Right cardiac atrium (tissue), 5 donors: ENCODE measurements at regions not wholly inside any gene's neighbourhood (a gene's known extent, or its start where the extent isn't known, plus 50 kb on each side); places are given as distances from the start of the nearest gene placed in this dataset.
"Not testable (repeated sequence)": the region's sequence is repeated elsewhere in the genome, so short reads cannot be mapped to it uniquely, and the experiment has no call there.

ENCODE experiments used
- ATAC-seq, 2 donors: fragments of 200-7000 bp; cut with Tn5 transposase; one replicate each; pipeline versions ENCODE4 v1.8.0 to v1.9.1; 2020; ENCODE audit warnings: moderate library complexity in 2 of 2, mild to moderate bottlenecking in 1 of 2
- DNase-seq, 3 donors: peaks; one replicate each; pipeline ENCODE4 v3.0.0-alpha.2; 2020
- H3K27ac ChIP-seq: one replicate; pipeline ENCODE4 v1.5.1; 2013; ENCODE audit warnings: mild to moderate bottlenecking, low read length, control low read depth, moderate library complexity
- H3K27me3 ChIP-seq: one replicate; pipeline ENCODE4 v1.6.1; 2013; ENCODE audit not compliant: control insufficient read depth, insufficient read depth
- H3K4me1 ChIP-seq: one replicate; pipeline ENCODE4 v1.6.1; 2013; ENCODE audit warnings: low read length; ENCODE audit not compliant: control insufficient read depth, insufficient read depth
- H3K4me3 ChIP-seq: one replicate; pipeline ENCODE4 v1.5.1; 2013; ENCODE audit warnings: low read length, control low read depth
- H3K9me3 ChIP-seq: one replicate; pipeline ENCODE4 v1.6.1; 2013; ENCODE audit warnings: low read length; ENCODE audit not compliant: control insufficient read depth
- WGBS: extraction: QIAGEN DNeasy Blood & Tissue Kit; methylation state at CpG from one replicate; pipeline ENCODE4 v1.1.7; 2013; 5-methylcytosine and 5-hydroxymethylcytosine counted together
- intact Hi-C, 4 donors: fragments of 100-400 bp; cut with DNase I; formaldehyde crosslinking; loops; one replicate each; pipeline versions ENCODE4 v1.11.0 to v1.14.0; 2022 to 2023
- donor health status: healthy with polysubstance abuse.
- donor health status: DM: no; HTN: yes; CAD: no.
- donor health status: DM: no; HTN: no; CAD: no.
- donor health status: DM: no; HTN: yes; CAD: no; lungs with severe emphysema.
- donor health status: DM: yes; HTN: yes; CAD: no.

- no peaks in the 10 kb centered on the region for H3K27me3 ChIP-seq
- no peak overlapping the region for H3K4me3 ChIP-seq
- no peak overlapping the region for H3K27ac ChIP-seq
- WGBS = 70% methylated on average over 2 of the region's 2 CpGs
- intact Hi-C loops = no loop called here
- ATAC-seq (no peak), DNase-seq (no peak)
- H3K4me1 ChIP-seq = no peaks in the 10 kb centered on the region
- H3K9me3 ChIP-seq = no peaks in the 10 kb centered on the region
Observed at GRCh38 chr1:71296551-71297134, 215.8 kb upstream of the ZRANB2 start.

DNA sequence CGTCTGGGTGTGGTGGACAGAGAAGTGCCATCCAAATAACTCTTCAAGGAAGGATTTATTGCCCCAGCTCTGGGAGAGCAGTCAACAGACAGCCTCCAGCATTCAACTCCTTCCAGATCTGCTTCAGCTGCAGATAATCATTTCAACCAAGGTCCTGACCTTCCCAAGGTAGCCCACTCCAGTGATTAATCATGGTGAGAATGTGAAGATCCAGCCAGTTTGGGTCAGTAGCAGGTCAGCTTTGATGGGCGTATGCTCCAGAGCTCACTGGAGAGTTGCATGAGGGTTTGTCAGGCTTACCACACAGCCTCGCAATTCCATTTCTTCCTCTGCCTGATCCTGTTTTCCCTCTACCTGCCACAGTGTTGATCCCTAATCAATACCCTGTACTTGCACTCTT, 214.5 kb upstream of the ZRANB2 start:
- intact Hi-C loops = no loop called here
- DNase-seq = no peak
- no peak for ATAC-seq
- Histone ChIP-seq H3K27me3 (no peaks in the 10 kb centered on the region), H3K4me1 (no peaks in the 10 kb centered on the region), H3K27ac (no peak overlapping the region), H3K9me3 (no peaks in the 10 kb centered on the region), H3K4me3 (no peak overlapping the region)
- 73% methylated on average over 3 of the region's 3 CpGs for WGBS

GRCh38 chr1:71294178-71294577, 213.3 kb upstream of the ZRANB2 start:
- Histone ChIP-seq H3K4me3 (no peak overlapping the region), H3K9me3 (no peaks in the 10 kb centered on the region), H3K27ac (no peak overlapping the region), H3K27me3 (no peaks in the 10 kb centered on the region), H3K4me1 (no peaks in the 10 kb centered on the region)
- ATAC-seq (no peak), DNase-seq (no peak)
- intact Hi-C loops = no loop called here
- 41% methylated on average over 5 of the region's 5 CpGs for WGBS

DNA sequence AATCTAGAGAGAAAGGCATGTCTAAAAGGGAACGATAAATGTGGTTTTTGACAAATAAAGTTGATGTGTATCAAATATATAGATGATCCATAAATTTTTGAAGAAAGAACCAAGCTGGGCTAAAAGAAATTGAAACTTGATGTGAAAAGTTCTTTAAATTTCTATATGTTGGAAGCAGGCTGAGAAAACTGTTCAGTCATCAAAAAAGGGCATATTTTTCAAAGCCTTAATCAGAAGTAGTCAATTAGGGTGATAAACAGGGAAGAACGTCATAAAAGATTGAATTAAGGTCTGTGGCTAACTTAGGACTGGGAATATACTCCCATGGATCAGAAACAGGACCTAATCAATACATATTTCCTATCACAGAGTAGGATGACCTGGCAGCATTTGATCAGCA, 211.4 kb upstream of the ZRANB2 start:
- WGBS = 74% methylated on average over 2 of the region's 2 CpGs
- ATAC-seq (no peak), DNase-seq (no peak)
- Histone ChIP-seq H3K27ac (no peak overlapping the region), H3K27me3 (no peaks in the 10 kb centered on the region), H3K9me3 (no peaks in the 10 kb centered on the region), H3K4me1 (no peaks in the 10 kb centered on the region), H3K4me3 (no peak overlapping the region)
- intact Hi-C loops = no loop called here

DNA sequence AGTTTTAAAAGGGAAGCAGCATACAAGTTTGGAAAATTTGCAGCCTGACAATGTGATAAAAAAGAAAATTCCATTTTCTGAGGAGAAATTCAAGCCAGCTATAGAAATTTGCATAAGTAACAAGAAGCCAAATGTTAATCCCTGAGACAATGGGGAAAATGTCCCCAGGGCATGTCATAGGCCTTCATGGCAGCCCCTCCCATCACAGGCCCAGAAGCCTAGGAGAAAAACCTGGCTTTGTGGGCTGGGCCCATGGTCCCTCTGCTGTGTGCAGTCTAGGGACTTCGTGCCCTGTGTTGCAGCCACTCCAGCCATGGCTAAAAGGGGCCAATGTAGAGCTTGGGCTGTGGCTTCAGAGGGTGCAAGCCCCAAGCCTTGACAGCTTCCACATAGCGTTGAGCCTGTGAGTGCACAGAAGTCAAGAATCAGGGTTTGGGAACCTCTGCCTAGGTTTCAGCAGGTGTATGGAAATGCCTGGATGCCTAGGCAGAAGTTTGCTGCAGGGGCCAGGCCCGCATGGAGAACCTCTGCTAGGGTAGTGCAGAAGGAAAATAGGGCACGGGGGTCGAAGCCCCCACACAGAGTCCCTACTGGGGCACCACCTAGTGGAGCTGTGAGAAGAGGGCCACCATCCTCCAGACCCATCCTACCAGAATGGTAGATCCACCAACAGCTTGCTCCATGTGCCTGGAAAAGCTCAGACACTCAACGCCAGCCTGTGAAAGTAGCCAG, 209.8 kb upstream of the ZRANB2 start:
- H3K4me3 ChIP-seq, H3K9me3 ChIP-seq, ATAC-seq, intact Hi-C loops, H3K27ac ChIP-seq, H3K4me1 ChIP-seq, H3K27me3 ChIP-seq: not testable (repeated sequence)
- peak in 1 of 3 donors; percentile 20 for DNase-seq
- WGBS = 88% methylated on average over 6 of the region's 6 CpGs

- H3K27me3 ChIP-seq = no peaks in the 10 kb centered on the region
- WGBS = 85% methylated on average over 1 of the region's 1 CpG
- no peak overlapping the region for H3K4me3 ChIP-seq
- no peaks in the 10 kb centered on the region for H3K9me3 ChIP-seq
- no peaks in the 10 kb centered on the region for H3K4me1 ChIP-seq
- ATAC-seq = no peak
- intact Hi-C loops = no loop called here
- no peak overlapping the region for H3K27ac ChIP-seq
- DNase-seq = no peak
Observed at GRCh38 chr1:71285529-71285928, 204.7 kb upstream of the ZRANB2 start.

DNA sequence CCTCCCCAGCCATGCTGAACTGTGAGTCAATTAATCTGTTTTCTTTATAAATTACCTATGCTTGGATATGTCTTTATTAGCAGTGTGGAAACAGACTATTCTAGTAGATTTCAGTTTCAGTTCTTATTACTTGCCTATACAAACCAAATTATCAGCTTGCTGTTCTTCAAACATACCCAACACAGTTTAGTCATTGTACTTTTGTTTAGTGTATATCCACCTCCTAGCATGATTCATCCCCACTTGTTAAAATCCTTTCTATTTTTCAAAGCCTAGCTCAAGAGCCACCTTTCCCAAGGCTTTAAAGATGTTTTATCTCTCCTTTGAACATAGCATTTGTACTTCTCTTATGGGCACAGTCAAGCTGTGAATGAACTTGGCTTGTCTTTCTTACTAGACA, 195.6 kb upstream of the ZRANB2 start:
- ATAC-seq (no peak), DNase-seq (no peak)
- Histone ChIP-seq H3K4me3 (no peak overlapping the region), H3K4me1 (no peaks in the 10 kb centered on the region), H3K27ac (no peak overlapping the region), H3K27me3 (no peaks in the 10 kb centered on the region), H3K9me3 (no peaks in the 10 kb centered on the region)
- intact Hi-C loops = no loop called here

DNA sequence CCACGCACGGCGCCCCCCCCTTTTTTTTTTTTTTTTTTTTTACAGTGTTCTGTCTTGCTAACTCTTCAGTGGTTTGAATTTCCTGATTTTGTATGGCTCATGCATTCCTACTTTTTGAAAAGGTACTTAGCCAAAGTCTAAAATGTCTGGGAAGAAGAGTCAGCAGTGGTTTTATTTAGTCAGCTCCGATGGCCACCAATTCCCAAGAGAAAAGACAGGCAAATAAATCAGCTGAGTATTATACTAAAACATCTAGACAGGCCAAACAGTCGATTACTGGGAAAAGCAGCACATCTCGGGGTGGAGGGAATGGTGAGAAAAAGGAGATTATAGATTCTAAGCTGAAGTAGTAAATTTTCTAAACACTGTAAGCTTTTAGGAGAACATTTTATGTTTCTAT, 192.5 kb upstream of the ZRANB2 start:
- H3K9me3 ChIP-seq = no peaks in the 10 kb centered on the region
- no peak overlapping the region for H3K4me3 ChIP-seq
- whole genome bisulfite sequencing = 54% methylated on average over 6 of the region's 6 CpGs
- intact Hi-C loops = no loop called here
- no peaks in the 10 kb centered on the region for H3K27me3 ChIP-seq
- DNase-seq (no peak), ATAC-seq (no peak)
- no peaks in the 10 kb centered on the region for H3K4me1 ChIP-seq
- H3K27ac ChIP-seq = no peak overlapping the region

DNA sequence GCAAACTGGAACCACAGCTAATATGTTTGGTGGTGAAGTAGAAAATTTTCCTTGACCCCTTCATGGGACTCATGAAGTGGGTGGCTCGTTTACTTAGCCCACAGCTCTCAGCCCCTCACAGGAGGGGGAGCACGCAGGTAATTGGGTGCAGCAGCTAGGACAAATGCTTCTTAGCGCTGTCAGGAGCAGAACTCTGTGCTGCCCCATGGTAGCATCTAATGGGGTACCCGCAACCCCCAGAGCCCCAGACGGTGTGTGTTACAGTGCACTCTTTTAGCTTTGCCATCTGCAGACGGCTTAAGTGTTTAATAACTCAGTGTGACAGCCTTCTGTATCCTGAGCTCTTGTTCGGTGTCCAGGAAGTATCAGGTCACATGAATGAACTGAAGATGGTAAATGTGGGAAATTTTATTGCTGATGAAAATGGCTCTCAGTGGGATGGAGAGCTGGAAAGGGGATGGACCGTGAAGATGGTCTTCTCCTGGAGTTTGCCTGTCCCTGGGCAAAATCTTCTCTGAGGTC, 189.6 kb upstream of the ZRANB2 start:
- peak in 1 of 2 donors; percentile 26 for ATAC-seq

DNA sequence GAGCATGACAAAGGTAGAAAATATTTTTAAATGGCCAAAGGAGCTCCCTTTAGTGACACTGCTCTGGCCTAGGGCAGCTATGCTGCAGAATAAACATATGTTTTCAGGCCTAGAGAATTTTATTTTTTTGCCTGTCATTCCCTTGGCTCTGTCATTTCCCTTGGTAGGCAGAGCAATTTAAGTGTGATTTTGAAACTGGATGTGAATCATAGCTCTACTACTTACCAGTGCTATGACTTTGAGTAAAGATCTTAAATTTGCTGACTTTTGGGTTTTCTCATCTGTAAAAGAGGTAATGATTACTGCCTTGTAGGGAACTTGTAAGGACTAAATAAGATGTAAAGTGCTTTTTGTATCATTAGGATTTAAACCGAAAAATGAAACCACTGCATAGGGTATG, 189.0 kb upstream of the ZRANB2 start:
- Histone ChIP-seq H3K4me1 (no peaks in the 10 kb centered on the region), H3K27ac (no peak overlapping the region), H3K27me3 (no peaks in the 10 kb centered on the region), H3K9me3 (no peaks in the 10 kb centered on the region), H3K4me3 (no peak overlapping the region)
- 95% methylated on average over 1 of the region's 1 CpG for WGBS
- ATAC-seq = no peak
- DNase-seq = no peak
- intact Hi-C loops = no loop called here

More for the DNA sequence above, 189.6 kb upstream of the ZRANB2 start:
- no peak for DNase-seq
- Histone ChIP-seq H3K9me3 (no peaks in the 10 kb centered on the region), H3K27ac (no peak overlapping the region), H3K27me3 (no peaks in the 10 kb centered on the region), H3K4me3 (no peak overlapping the region), H3K4me1 (no peaks in the 10 kb centered on the region)
- intact Hi-C loops = no loop called here
- WGBS = 78% methylated on average over 8 of the region's 8 CpGs

GRCh38 chr1:71269179-71269578, 188.3 kb upstream of the ZRANB2 start:
- intact Hi-C loops = no loop called here
- WGBS = 78% methylated on average over 2 of the region's 2 CpGs
- ATAC-seq (no peak), DNase-seq (no peak)
- Histone ChIP-seq H3K27me3 (no peaks in the 10 kb centered on the region), H3K9me3 (no peaks in the 10 kb centered on the region), H3K4me3 (no peak overlapping the region), H3K4me1 (no peaks in the 10 kb centered on the region), H3K27ac (no peak overlapping the region)
